Dedifferentiated amniotic fluid mesenchymal stem cell (primary cell): ENCODE measurements at regions not wholly inside any gene's neighbourhood (a gene's known extent, or its start where the extent isn't known, plus 50 kb on each side); places are given as distances from the start of the nearest gene placed in this dataset.

Experiments used
- DNase-seq: peaks from one replicate; pipeline ENCODE4 v3.0.0-alpha.2; 2016; ENCODE audit errors: extremely low spot score

DNA sequence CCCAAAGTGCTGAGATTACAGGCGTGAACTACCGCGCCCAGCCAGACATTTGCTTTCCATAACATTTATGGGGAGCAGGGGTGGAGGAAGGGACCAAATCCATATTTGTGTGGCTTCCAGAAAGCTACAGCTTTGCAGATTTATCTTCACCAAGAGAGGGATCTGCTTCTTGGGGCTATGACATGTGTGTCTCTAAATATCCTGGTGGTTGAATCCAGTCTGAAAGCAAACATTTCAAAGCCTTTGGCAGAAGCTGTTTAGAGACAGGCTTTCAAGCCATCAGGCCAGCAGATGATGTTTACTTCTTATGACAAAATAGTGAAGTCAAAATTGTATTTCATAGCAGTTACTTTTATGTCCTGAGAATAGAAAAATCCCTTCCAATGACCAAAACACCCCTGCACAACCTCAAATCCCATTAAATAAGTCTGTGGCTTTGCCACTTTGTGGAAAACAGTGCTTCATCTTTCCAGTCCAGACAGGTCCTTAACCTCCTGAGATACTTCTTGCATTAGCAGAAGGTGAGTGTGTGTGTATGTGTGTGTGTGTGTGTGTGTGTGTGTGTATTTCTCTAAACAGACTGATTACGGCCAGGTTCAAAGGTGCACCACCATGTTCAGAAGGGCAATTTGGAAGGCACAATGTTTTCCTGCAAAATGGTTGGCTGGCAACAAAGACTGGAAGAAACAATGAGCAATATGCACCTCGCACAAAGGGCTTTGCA, 191.4 kb upstream of the LRIG1 start:
- DNase-seq = no peak

- no peak for DNase-seq
Measured at GRCh38 chr3:66692766-66693150, 191.9 kb upstream of the LRIG1 start.

- DNase-seq = no peak
Measured at GRCh38 chr3:66693461-66694031, 192.7 kb upstream of the LRIG1 start.

DNA sequence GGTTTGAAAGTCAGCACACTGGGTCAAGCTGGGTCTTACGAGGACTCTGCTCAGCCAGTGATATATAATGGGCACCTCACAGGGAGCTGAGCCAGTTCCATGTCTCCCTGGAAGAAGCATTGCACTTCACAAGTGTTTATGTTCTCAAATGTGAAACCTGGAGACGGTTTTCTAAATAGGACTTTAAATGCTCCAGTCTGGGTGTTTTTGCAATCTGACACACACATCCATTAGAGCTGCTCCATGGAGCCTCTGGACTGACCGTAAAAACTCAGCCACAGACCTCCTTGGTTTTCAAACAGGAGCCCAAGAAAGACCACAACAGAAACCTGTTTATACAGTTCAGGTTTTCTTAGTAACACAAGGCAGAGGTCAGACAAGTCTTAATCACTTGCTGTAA, 201.3 kb upstream of the LRIG1 start:
- no peak for DNase-seq

- DNase-seq = no peak
Measured at GRCh38 chr3:66703501-66703900, 202.7 kb upstream of the LRIG1 start.

DNA sequence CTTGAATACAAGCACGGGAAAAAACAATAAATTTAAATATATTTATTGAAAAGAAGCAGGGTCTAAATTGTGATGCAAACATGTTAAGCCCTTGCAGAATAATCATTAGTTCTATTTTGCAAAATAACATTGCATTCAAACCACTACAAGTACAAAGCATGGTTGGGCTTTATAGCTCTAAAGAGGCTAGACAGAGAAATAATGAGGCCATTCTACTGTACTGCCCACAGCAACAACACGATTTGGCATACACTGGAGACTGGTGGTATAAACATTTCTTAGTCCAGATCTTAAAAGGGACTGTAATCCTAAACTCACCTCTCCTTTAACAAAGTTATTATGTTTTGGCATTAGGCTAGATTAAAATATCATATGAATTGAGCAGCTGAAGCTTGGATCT, 204.3 kb upstream of the LRIG1 start:
- no peak for DNase-seq

DNA sequence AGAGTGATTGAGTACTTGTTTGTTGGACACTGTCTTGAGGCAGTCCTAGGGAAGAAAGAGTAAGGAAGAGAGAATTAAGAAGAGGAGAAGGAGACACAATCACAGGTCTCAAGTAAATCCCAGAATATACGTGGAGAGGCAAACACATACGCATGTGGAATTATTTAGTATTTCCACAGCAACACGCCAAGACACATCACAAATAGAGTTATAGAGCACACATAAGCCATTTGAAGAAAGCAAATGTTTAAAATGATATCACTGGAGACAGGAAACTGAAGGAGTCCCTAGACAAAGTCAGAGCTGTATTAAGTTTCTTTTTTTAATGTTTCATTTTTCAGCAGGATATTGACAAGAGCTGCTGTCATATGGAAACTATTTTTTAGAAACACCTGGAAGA, 206.1 kb upstream of the LRIG1 start:
- no peak for DNase-seq

- DNase-seq = no peak
Measured at GRCh38 chr3:66709532-66709931, 208.7 kb upstream of the LRIG1 start.

DNA sequence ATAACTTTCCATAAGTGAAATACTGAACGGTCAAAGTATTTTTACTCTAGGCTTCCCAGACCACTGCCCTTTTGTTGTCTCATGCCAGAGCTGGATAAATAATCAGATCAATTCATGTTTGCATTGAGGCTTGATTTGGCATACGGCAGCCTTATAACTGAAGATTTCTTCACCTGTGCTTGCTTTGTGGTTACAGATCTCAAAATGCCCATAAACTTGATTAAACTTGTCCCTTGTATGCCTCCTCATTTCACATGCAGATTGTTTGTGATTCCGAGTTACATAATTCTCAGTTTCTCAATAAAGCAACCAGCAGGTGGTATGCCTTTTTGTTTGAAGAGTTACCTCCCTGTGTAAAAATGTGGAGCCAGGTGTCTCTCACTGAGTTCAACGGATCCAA, 211.4 kb upstream of the LRIG1 start:
- no peak for DNase-seq

- DNase-seq = no peak
Measured at GRCh38 chr3:66713921-66714320, 213.1 kb upstream of the LRIG1 start.

DNA sequence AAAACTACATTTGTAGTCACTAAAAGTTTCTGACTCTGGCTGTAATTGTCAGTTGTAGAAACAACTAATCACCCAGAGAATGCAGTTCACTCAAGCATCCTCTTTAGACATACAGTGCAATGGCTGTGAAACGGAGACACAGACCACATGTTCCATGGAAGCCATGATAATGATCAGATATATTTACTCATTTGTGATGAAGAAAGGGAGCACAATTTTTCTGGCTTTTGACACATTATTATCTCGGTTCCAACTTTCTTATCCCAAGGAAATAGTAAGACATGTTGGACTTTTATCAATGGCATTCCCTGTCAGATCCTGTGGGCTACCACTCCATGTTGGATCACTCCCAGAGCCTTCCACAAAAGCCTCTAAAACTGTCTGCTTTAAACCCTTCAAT, 215.0 kb upstream of the LRIG1 start:
- DNase-seq = no peak

DNA sequence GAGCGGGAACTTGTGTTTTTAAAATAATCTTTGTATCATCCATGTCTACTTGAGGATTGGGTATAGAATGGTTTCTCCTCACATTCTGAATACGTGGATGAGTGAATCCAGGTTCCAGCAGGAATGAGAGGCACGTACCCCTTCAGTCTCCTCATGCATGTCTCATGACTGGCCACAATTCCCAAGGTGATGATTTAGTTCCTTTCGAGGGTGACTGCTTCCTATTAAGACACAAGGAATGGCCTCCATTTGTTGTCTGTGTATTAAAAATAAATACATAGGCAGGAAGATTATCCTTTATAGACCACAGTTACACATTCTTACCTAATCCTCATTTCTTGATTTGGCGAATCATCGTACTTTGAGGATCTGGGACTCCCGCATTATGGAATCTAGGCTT, 217.0 kb upstream of the LRIG1 start:
- no peak for DNase-seq

- DNase-seq = no peak
Measured at GRCh38 chr3:66719796-66720356, 219.1 kb upstream of the LRIG1 start.

DNA sequence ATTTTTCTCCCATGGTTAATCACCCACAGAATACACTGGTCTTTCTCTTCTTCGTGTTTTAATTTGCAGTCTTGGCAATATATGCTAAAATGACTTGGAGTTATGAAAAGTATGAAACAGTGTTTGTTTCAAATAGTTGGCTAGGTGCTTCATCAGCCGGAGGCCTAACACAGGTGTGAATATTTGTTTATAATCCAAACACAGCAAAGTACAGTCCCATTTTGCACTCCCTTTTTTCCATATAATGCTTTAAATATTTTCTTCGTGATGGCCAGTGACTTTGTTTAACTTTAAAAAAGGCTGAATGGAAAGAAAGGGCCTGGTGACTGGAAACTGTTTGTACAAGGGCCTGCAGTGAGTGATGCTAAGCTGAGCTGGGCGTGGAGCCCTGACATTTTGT, 219.7 kb upstream of the LRIG1 start:
- DNase-seq = no peak

- peak; percentile 52 for DNase-seq
Measured at GRCh38 chr3:66722675-66723074, 221.9 kb upstream of the LRIG1 start.

DNA sequence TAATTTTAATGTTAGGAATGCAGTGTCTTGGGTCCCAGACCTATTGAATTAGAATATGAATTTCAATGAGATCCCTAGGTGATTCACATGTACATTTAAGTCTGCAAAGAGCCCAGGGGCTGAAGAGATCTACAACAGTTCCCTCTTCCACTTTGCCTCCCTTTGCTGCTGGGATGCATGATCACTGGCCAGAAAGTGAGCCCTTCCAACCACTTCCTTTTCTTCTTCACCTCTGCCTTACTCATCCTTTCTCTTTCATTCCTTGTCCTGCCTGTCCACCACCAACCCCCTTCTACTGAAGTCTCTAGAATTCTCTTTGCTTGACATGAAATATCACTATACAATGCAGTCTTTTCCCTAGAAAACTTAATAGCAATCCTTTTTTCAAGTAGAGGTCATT, 222.4 kb upstream of the LRIG1 start:
- DNase-seq = no peak

DNA sequence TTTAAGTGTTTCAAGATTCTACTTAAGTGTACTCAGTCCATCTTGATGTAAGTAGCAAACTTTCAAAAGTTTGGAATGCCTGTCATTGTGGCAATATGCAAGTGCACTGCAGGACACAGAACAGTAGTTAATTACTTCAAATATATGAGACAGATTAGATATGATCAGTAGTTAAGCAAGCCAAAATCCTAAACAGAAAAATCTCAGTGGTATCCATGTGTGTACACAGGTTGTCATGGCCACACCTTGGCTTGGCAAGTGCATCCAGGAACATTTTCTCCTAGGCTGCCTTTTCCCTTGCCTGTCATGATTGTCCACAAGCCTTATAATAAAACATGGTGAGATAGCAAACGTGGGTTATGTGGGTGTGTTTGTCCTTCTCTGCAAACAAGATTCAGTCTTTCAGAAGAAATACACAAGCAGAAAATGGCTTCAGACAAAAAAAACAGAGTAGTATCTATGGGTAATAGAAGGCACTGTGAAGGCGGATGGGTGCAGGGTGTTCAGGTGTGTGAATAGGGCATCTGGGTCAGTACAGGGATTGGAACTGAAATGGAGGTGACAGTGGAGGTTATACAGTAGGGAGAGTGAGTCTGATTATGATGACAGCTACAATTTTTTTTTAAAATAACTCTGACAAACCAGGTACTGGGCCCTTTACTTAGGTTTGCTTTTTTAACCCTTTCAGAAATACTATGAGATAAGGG, 229.0 kb upstream of the LRIG1 start:
- no peak for DNase-seq

DNA sequence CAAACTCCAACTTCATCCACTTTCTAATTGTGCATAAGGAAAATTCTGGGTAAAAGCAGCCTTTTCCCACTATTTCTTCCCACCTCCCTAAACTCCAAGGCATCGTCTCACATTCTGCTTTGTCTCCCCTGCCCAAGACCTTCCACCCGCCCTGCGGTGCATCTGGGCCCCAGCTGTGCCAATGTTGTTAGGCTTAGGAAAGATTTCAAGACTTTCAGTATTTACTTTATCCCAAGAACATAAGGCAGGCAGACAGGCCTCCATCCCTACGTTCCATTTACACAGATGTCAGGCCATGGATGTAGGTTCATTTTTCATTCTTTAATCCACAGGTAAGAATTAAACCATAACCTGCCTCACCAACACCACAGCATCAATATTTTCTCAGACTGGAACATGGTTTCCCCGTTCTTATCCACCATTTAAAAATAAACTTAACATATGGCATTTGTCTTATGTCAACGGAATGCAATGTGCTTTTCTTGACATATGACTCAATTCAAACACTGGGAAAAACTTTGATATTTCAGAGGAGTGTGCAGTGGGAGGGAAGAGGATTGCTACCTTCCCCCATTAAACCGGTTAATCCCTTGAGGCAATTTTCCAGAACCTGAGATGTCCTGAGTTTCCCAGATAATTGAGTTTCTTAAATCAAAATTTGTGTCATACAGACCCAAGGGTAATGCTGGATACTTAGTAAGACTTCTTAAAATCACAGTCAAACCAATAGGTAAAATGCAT, 238.0 kb upstream of the LRIG1 start:
- DNase-seq = peak; percentile 66

- DNase-seq = no peak
Measured at GRCh38 chr3:66740260-66740659, 239.4 kb upstream of the LRIG1 start.

DNA sequence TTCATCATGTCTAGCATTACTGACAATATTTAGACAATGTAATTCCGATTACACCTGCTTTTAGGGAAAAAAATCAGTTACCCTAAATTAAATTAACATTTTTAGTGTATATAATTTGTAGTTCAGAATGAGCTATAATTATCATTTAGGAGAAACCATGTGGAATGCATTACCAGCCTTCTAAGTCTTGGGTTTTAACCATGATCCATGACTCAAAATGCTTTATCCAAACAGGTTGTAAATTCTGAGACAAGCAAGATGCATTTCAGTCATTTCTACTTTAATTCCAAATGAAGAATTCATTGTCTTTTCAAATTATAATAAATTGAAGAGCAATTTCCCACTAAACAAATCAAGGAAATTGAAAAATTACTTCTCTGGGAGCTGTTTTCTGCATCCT, 243.7 kb upstream of the LRIG1 start:
- DNase-seq = no peak

DNA sequence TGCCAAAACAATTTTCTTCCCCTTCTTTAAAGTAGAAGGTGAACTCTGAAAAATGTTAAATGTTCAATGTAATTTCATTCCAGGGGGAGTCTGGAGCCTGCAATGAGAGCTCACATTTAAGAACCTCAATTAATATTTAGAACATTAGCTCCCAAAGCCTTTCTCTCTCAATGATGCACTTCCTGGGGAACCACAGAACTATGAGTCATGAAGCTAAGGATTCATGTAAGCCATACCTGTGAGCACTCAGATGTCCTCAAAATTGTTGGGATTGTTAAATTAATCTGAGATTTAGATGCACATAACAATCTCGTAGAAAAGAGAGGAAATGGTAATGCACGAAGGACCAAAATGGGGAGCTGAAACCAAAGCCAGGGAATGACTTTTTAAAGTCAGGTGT, 244.2 kb upstream of the LRIG1 start:
- no peak for DNase-seq

- DNase-seq = no peak
Measured at GRCh38 chr3:66747261-66747660, 246.4 kb upstream of the LRIG1 start.
